HG03060 (cell line): ENCODE measurements at regions not wholly inside any gene's neighbourhood (a gene's known extent, or its start where the extent isn't known, plus 50 kb on each side); places are given as distances from the start of the nearest gene placed in this dataset.

ENCODE experiments used
- ATAC-seq: cut with Tn5 transposase; IDR thresholded peaks from one replicate; pipeline ENCODE4 v1.9.1; 2021; ENCODE audit warnings: low read depth, moderate number of reproducible peaks; ENCODE audit not compliant: unreplicated experiment

- no peak for ATAC-seq
Observed at GRCh38 chr2:78262713-78263375, 740.7 kb upstream of the LRRTM4 start.

DNA sequence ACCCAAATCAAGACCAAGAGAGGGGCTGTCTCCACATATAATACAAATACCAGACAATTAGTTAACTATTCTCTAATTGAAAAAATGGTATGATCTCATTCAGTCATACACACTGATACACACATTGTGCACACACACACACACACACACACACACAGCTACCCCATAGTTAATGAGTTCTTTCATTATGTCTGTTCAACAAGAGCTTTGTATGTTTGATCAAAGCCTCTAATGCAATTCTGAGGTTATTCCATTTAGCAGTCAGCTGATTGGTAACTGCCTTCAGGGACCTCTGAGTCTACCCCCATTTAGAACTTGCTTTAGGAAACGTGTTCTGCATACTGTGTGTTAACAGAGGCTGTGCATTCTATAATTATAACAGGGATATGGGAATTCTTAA is 741.4 kb upstream of the LRRTM4 start:
- ATAC-seq, result no peak

DNA sequence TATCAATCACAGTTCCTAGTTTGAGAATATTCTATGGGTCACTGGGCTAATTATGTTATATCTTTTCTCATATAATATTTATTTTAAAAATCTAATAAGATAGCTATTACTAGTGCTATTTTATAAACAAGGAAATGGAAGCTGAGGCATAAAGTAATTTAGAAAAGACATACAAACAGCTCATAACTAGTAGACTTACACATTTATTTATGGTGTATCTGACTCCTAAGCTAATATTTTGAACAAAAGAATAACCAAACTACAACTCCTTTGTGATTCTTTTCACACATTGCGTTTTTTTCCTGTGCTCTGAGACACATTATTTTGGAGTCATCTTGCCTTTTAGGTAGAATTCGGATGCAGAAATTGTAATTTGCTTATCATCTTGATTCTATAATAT is 742.0 kb upstream of the LRRTM4 start:
- ATAC-seq, result no peak

GRCh38 chr2:78281164-78281563 is 744.3 kb upstream of the REG3G start:
- ATAC-seq, result no peak

GRCh38 chr2:78290581-78291214 is 734.8 kb upstream of the REG3G start:
- no peak for ATAC-seq

GRCh38 chr2:78293768-78294167 is 731.7 kb upstream of the REG3G start:
- ATAC-seq, result no peak

GRCh38 chr2:78301166-78301789 is 724.2 kb upstream of the REG3G start:
- ATAC-seq, result no peak

DNA sequence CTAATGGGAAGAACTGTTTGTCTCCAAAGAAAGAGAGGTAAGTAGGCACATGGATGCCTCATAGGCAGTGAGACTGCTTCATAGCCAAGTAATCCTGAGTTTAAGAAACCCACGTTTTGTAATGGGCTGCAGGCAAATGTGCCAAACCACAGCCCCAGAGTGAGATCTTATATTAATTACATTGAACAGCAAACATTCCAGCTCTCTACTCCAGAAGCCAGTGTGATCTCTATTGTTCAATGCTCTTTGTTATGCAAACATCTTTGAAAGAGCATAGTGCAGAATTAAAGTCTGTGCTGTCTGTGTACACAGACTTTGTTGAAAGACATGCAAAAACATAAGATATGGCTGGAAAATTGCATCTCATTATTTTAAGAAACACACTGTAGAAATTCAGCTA is 720.8 kb upstream of the REG3G start:
- no peak for ATAC-seq

GRCh38 chr2:78309460-78309859 is 716.0 kb upstream of the REG3G start:
- no peak for ATAC-seq

GRCh38 chr2:78315368-78315767 is 710.1 kb upstream of the REG3G start:
- no peak for ATAC-seq

DNA sequence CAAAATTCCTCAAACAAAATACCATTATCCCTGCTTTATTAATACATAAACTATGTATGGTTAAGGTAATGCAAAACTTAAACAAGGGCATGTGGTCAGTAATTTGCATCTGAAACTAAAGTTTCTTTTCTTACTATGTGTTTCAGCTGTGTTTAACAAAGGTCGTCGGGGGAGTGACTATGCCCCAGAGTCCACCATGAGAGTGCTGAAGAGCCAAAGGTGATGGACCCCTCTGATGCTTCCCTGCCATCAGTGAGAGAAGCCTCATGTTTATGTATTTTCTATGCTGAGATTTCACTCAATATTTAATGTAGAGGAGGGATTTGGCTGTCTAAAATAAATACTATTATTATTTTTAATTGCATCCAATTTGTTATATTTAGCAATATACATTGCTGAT is 707.2 kb upstream of the REG3G start:
- ATAC-seq, result no peak

- ATAC-seq, result no peak
Observed at GRCh38 chr2:78330193-78330592, 695.3 kb upstream of the REG3G start.

GRCh38 chr2:78351208-78351607 is 674.3 kb upstream of the REG3G start:
- no peak for ATAC-seq

DNA sequence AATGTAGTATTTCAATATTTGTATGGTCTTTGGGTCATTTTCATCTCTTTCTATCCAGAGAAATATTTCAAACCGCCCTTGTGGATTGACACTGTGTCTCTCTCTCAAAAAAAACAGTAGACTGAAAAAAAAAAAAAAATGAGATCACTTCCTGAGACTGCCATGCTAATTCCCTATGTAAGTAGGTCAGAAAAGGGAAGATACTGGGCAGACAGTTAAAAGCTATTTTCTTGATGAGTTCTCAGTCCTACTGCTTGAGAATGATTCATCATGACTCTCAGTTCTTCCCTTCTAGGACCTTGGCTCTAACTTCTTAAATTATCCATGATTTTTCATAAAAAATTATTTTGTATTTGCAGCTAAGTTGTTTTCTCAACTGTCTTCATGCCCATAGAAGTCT is 672.3 kb upstream of the REG3G start:
- no peak for ATAC-seq

DNA sequence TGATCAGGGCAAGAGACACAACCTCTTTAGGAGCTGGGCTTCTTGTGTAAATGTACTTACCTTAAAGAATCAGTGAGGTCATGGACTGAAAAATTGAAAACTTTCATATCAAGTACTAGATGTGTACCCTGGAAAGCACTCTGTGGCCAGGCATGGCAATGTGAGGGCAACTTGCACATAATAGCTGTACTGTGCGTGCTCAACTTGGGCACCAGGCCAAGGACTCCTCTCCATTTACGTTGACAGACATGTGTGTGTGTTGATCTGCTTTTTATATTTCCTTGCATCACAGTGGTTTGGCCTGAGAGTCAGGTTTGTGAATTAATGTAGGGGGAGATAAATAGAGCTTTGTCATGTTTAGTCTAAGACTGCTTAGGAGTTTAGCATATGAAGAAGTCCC is 669.5 kb upstream of the REG3G start:
- ATAC-seq, result no peak

DNA sequence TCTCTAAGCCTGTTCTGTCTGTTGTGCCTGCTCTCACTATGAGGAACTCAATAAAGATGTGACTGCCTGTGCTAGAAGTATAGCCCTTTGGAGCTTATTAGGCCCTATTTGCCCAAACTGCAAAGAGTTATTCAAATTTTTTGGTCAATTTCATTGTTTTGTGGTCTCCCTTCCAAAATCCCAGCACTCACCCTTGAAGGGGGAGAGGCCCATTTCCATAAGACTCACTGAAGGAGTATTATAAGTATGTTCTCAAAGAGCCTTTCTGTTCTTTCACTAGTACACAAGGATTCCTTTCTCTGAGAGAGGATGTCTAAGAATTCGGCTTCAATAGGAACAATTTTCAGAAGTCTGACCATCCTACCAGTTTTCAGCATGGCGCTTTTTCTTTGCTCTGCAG is 641.9 kb upstream of the REG3G start:
- ATAC-seq, result no peak

DNA sequence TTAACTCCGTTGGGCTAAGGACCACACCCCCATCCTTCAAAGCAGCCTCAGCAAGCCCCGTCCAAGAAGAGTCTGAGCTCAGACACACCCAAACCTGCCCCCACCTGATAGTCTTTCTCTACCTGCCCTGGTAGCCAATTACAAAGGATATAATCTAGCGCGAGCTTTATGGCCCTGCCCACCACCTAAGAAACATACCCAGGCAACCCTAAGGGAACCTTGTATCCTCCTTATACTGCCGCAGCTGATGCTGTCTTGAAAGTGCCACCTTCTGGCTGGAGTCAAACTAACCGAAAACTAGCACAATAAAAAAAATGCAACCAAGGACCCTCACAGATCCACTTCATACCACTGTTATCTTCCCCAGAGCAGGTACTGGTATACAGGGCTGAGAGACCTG is 628.3 kb upstream of the REG3G start:
- ATAC-seq, result no peak

DNA sequence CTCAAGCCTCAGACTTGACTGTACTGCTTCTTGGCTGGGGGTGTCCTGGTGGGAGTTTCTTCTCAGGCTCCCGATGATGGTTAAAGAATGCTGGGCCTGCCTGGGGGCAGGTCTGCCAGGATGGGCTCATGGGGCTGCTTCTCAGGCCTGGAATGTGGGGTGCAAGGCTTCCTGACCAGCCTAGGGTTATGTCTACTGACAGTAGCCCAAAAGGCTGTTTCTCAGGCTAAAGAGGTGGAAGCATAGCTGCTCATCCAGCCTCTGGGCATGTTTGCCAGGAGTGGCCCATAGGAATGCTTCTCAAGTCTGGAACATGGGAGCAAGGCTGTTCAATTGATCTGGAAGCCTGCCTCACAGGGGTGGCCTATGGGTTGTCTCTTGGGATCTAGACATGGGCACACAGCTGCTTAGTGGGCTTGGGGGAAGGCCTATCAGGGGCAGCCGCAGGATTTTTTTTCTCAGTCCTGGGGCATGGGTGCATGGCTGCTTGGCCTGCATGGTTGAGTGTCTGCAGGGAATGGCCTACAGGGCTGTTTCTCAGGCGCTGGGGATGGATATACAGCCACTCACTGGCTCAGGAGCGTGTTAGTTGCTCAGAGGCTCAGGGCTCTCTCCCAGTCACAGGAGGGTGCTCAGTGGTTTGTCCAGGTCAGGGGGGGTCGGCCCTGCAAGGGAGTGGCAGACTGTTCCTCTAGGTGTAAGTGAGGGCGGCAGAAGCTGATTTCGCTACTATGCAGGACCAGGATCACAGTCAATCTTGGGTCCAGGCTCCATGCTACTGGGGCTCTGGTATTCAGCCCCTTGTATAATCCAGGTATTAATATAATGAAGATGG is 617.3 kb upstream of the REG3G start:
- ATAC-seq, result no peak

DNA sequence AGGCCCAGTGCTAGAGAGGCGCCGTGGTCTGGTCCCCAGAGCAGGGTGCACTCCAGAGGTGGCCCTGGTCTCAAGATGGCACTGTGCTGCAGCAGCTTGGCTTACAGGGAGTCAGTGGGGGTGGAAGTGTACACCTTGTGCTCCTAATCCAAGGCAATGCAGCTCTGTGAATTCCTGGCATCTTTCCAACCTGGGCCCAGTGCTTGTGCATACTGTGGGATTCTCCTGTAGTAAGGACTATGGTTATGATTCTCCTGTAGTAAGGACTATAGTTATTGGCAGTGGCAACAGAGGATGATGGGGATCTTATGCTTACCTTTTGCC is 616.7 kb upstream of the REG3G start:
- no peak for ATAC-seq

DNA sequence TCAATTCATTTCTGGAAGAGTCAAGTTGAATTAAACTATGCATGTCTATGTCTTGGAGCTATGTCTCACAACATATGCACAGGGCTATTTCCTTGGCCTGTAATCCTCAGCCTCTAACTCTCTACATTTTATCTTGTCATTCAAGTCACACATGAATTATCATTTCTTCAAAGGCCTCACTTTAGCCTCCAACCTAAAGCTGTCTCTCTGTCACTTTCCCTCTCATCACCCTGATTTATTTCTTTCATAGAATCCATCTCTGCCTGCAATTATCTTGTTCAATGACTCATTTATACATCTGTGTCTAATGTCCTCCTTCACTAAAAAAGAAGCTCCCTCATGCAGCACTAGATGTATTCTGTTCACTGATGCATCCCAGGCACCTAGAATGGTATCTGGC is 614.2 kb upstream of the REG3G start:
- ATAC-seq, result no peak

- ATAC-seq, result no peak
Observed at GRCh38 chr2:78416625-78417300, 608.7 kb upstream of the REG3G start.
